B cell (primary cell): ENCODE measurements at regions not wholly inside any gene's neighbourhood (a gene's known extent, or its start where the extent isn't known, plus 50 kb on each side); places are given as distances from the start of the nearest gene placed in this dataset.

ENCODE experiments used
- CTCF ChIP-seq: fragments of 200-600 bp; IDR thresholded peaks from one replicate; pipeline ENCODE4 v1.8.0; 2022; ENCODE audit warnings: antibody characterized with exemption, mild to moderate bottlenecking
- EZH2 ChIP-seq: IDR thresholded peaks from 2 replicates; pipeline ENCODE4 v1.6.1; 2012; ENCODE audit warnings: borderline replicate concordance, low read depth, mild to moderate bottlenecking, moderate library complexity, low read length; ENCODE audit not compliant: insufficient read depth, poor library complexity, severe bottlenecking

GRCh38 chr4:189804894-189805293 lies 135.8 kb upstream of the FRG1 start:
- TF ChIP-seq CTCF (no peak), EZH2 (no peak)
